Ovary (tissue), 7 donors: ENCODE measurements at regions not wholly inside any gene's neighbourhood (a gene's known extent, or its start where the extent isn't known, plus 50 kb on each side); places are given as distances from the start of the nearest gene placed in this dataset.

Source experiments
- DNase-seq, 5 donors: peaks; one replicate each; pipeline ENCODE4 v3.0.0-alpha.2; 2019 to 2020
- H3K27ac ChIP-seq, 2 donors: fragments of 200-600 bp; one replicate each; pipeline versions ENCODE4 v1.5.1 to v1.8.0; 2019 to 2022
- H3K27me3 ChIP-seq: fragments of 200-600 bp; one replicate; pipeline ENCODE4 v1.8.0; 2022
- H3K36me3 ChIP-seq: fragments of 200-600 bp; sonication (generic); one replicate; pipeline ENCODE4 v1.5.1; 2019
- H3K4me1 ChIP-seq: one replicate; pipeline ENCODE4 v1.8.1; 2013; ENCODE audit warnings: mild to moderate bottlenecking, moderate library complexity; ENCODE audit not compliant: insufficient read depth
- H3K4me3 ChIP-seq: fragments of 200-600 bp; sonication (generic); one replicate; pipeline ENCODE4 v1.5.1; 2017
- H3K9me3 ChIP-seq, 2 donors: fragments of 200-600 bp in 1 of 2; sonication (generic) in 1 of 2; one replicate each; pipeline versions ENCODE4 v1.5.1 to v1.8.1; 2013 to 2019; ENCODE audit warnings: mild to moderate bottlenecking in 1 of 2, moderate library complexity in 1 of 2
- CTCF ChIP-seq, 3 donors: fragments of 450-650 bp in 2 of 3; fragments of 200-600 bp in 1 of 3; IDR thresholded peaks; one replicate each; pipeline versions ENCODE4 v1.5.1 to v1.8.0; 2016 to 2022; ENCODE audit warnings: antibody characterized with exemption in 3 of 3, mild to moderate bottlenecking in 1 of 3
- EP300 ChIP-seq: sonication (generic); formaldehyde crosslinking; IDR thresholded peaks from one replicate; pipeline ENCODE4 v1.6.1; 2017; ENCODE audit warnings: antibody characterized with exemption
- POLR2A ChIP-seq: fragments of 450-650 bp; IDR thresholded peaks from one replicate; pipeline ENCODE4 v1.6.1; 2017; ENCODE audit warnings: antibody characterized with exemption, mild to moderate bottlenecking, moderate library complexity
- WGBS, 3 donors: extraction: QIAGEN DNeasy Blood & Tissue Kit in 1 of 3; methylation state at CpG; one replicate each; pipeline versions ENCODE4 v1.1.5 to v1.1.7; 2013 to 2017; 5-methylcytosine and 5-hydroxymethylcytosine counted together
- intact Hi-C, 4 donors: fragments of 100-400 bp; cut with DNase I; formaldehyde crosslinking; loops; one replicate each; pipeline versions ENCODE4 v1.11.0 to v1.15.1; 2022 to 2023
- donor health status: DM: no; HTN: no; CAD: no; lungs with moderate emphysema.
- donor health status: DM: no; HTN: no; CAD: no.
- donor health status: Bipolar disorder and iron deficiency.
- donor health status: DM: no; HTN: no; CAD: no.
- donor health status: DM: yes; HTN: yes; CAD: no.

DNA sequence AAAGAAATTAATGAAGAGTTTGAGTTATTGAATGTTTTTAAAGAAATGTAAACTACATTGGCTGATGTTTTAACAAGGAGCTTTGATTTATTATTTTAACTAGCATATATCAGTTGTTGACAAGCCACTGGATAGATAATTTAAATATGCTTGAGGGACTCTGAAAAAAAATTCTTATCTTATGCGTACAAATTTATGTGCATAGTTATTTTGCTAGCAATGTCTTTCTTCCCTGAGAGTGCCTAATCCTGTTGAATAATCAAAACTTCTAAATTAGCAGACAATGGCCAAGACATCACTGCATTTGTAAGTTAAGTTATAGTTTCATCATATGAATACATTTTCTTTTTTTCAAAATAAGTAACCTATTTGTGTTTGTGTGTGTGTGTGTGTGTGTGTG is 342.3 kb downstream of the MED10 start:
- intact Hi-C loops: no loop called here
- H3K4me1 ChIP-seq: no peaks in the 10 kb centered on the region
- H3K4me3 ChIP-seq: no peak overlapping the region
- H3K36me3 ChIP-seq: no peaks in the 10 kb centered on the region
- WGBS, 3 donors: 37 to 61% (median 55%) methylated on average over 1 of the region's 1 CpG
- DNase-seq: no peak
- no peaks in the 10 kb centered on the region for H3K27me3 ChIP-seq
- H3K9me3 ChIP-seq: no peaks in the 10 kb centered on the region
- TF ChIP-seq CTCF (IDR thresholded peaks at IDR 0.05): no peak
- no peak for TF ChIP-seq EP300
- TF ChIP-seq POLR2A: no peak
- H3K27ac ChIP-seq: no peak overlapping the region

DNA sequence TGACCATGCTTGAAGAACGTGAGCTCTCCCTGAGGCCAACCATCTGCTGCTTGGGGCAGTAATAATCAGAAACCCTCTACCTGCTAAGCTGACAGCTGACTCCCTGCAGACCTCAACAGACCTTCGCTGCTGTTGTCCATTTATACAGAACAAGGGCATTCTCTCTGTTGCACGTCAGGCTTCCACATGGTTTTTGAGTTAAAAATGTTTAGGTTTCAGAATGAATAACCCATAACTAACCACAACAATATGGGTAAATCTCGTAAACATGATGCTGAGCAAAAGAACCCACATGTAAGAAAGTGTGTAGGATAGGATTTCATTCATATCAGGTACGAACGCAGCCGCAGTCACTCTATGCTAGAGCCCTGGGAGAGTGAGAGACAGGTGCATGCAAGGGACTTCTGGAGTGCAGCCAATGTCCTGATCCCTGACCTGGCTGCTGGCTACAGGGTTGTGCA is 348.5 kb downstream of the MED10 start:
- no peak for DNase-seq
- 66 to 79% (median 71%) methylated on average over 7 of the region's 7 CpGs for WGBS, 3 donors
- Histone ChIP-seq H3K4me3 (no peak overlapping the region), H3K27ac (no peak overlapping the region), H3K4me1 (no peaks in the 10 kb centered on the region), H3K9me3 (no peaks in the 10 kb centered on the region), H3K36me3 (no peaks in the 10 kb centered on the region), H3K27me3 (no peaks in the 10 kb centered on the region)
- intact Hi-C loops: no loop called here
- TF ChIP-seq POLR2A (no peak), CTCF (IDR thresholded peaks at IDR 0.05) (no peak), EP300 (no peak)

- intact Hi-C loops: no loop called here
- no peaks in the 10 kb centered on the region for H3K9me3 ChIP-seq
- WGBS, 3 donors: 8 to 20% (median 9%) methylated on average over 5 of the region's 5 CpGs
These were observed 351.5 kb downstream of the MED10 start for GRCh38 chr5:6026766-6027406.

DNA sequence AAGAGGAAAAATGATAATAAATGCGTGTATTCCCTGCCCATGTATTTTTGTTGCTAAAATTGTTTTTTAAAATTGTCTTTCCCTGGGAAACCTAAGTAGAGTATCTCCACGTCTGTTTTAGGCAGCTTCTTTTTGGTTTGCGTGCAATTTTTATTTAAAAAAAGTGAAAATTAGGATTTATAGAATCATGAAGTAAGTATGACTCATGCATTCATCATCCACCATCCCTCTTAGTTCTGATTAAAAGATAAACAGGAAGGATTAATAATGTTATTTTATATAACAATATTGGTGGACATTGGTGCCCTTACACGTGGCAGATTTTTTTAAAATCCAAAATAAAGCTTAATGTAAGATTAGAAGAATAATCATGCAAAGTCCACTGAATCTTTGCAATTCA is 358.7 kb downstream of the MED10 start:
- 28 to 67% (median 51%) methylated on average over 4 of the region's 4 CpGs for WGBS, 3 donors
- intact Hi-C loops: no loop called here

More at GRCh38 chr5:6026766-6027406, 351.5 kb downstream of the MED10 start:
- TF ChIP-seq POLR2A (no peak), EP300 (no peak), CTCF (IDR thresholded peaks at IDR 0.05) (no peak)
- DNase-seq: no peak
- Histone ChIP-seq H3K4me3 (no peak overlapping the region), H3K36me3 (no peaks in the 10 kb centered on the region), H3K27ac (no peak overlapping the region), H3K27me3 (no peaks in the 10 kb centered on the region), H3K4me1 (no peaks in the 10 kb centered on the region)

More for the DNA sequence above, 358.7 kb downstream of the MED10 start:
- Histone ChIP-seq H3K27me3 (no peaks in the 10 kb centered on the region), H3K4me3 (no peak overlapping the region), H3K4me1 (peaks cover 2% of the 10 kb centered on the region), H3K36me3 (no peaks in the 10 kb centered on the region), H3K27ac (no peak overlapping the region), H3K9me3 (no peaks in the 10 kb centered on the region)
- DNase-seq: no peak
- TF ChIP-seq EP300 (no peak), CTCF (IDR thresholded peaks at IDR 0.05) (no peak), POLR2A (no peak)
